Cardiac muscle cell (in vitro differentiated cells and primary cell): ENCODE measurements at regions not wholly inside any gene's neighbourhood (a gene's known extent, or its start where the extent isn't known, plus 50 kb on each side); places are given as distances from the start of the nearest gene placed in this dataset.
A peak's percentile ranks its signal among the peaks of the same experiment; 100 is the strongest.

ENCODE experiments used
- DNase-seq, 2 donors: peaks; one replicate each; pipeline versions ENCODE4 v3.0.0 to v3.0.0-alpha.2; 2010 to 2017; ENCODE audit warnings: low read depth in 1 of 2, low spot score in 1 of 2
- H3K27ac ChIP-seq: fragments of 200-600 bp; sonication (generic); 2 replicates; pipeline ENCODE4 v1.5.1; 2016
- H3K27me3 ChIP-seq: fragments of 200-600 bp; sonication (generic); 2 replicates; pipeline ENCODE4 v1.6.0; 2016; ENCODE audit warnings: control low read depth
- H3K36me3 ChIP-seq: fragments of 200-600 bp; sonication (generic); 2 replicates; pipeline ENCODE4 v1.5.1; 2016; ENCODE audit warnings: control low read depth
- H3K4me1 ChIP-seq: fragments of 200-600 bp; sonication (generic); 2 replicates; pipeline ENCODE4 v1.8.1; 2017; ENCODE audit warnings: low read depth, mild to moderate bottlenecking, mixed run types
- H3K4me3 ChIP-seq: fragments of 200-600 bp; sonication (generic); 2 replicates; pipeline ENCODE4 v1.5.1; 2016; ENCODE audit warnings: mild to moderate bottlenecking
- H3K9me3 ChIP-seq: fragments of 200-600 bp; sonication (generic); 2 replicates; pipeline ENCODE4 v1.5.1; 2017; ENCODE audit warnings: low read depth, mild to moderate bottlenecking, control low read depth
- CTCF ChIP-seq: IDR thresholded peaks from 2 replicates; pipeline ENCODE4 v1.5.1; 2012; ENCODE audit warnings: low read depth, mild to moderate bottlenecking, low read length

- Histone ChIP-seq H3K4me3 (no peak overlapping the region), H3K27ac (no peak overlapping the region), H3K27me3 (no peaks in the 10 kb centered on the region), H3K36me3 (no peaks in the 10 kb centered on the region), H3K4me1 (no peaks in the 10 kb centered on the region), H3K9me3 (no peaks in the 10 kb centered on the region)
- peak in 1 of 2 donors; percentile 8 for DNase-seq
- no peak for TF ChIP-seq CTCF
These were observed 504.9 kb downstream of the RAPGEF2 start for GRCh38 chr4:159607809-159608208.

- H3K36me3 ChIP-seq: no peaks in the 10 kb centered on the region
- H3K9me3 ChIP-seq: no peaks in the 10 kb centered on the region
- TF ChIP-seq CTCF: peak; percentile 7
- DNase-seq: peak in 1 of 2 donors; percentile 45
- H3K27ac ChIP-seq: no peak overlapping the region
- no peak overlapping the region for H3K4me3 ChIP-seq
- no peaks in the 10 kb centered on the region for H3K4me1 ChIP-seq
- H3K27me3 ChIP-seq: no peaks in the 10 kb centered on the region
These were observed 505.6 kb downstream of the RAPGEF2 start for GRCh38 chr4:159608436-159608835.

- Histone ChIP-seq H3K36me3 (no peaks in the 10 kb centered on the region), H3K4me1 (no peaks in the 10 kb centered on the region), H3K27me3 (no peaks in the 10 kb centered on the region), H3K27ac (no peak overlapping the region), H3K4me3 (no peak overlapping the region), H3K9me3 (no peaks in the 10 kb centered on the region)
- no peak for TF ChIP-seq CTCF
- no peak for DNase-seq
These were observed 529.2 kb downstream of the RAPGEF2 start for GRCh38 chr4:159632031-159632430.

GRCh38 chr4:159639671-159640323 is 536.9 kb downstream of the RAPGEF2 start:
- Histone ChIP-seq H3K36me3 (no peaks in the 10 kb centered on the region), H3K4me3 (no peak overlapping the region), H3K4me1 (no peaks in the 10 kb centered on the region), H3K9me3 (no peaks in the 10 kb centered on the region), H3K27me3 (no peaks in the 10 kb centered on the region), H3K27ac (no peak overlapping the region)
- no peak for TF ChIP-seq CTCF
- DNase-seq: no peak

GRCh38 chr4:159649237-159649636 is 546.4 kb downstream of the RAPGEF2 start:
- TF ChIP-seq CTCF: no peak
- no peak overlapping the region for H3K4me3 ChIP-seq
- no peak overlapping the region for H3K27ac ChIP-seq
- no peaks in the 10 kb centered on the region for H3K27me3 ChIP-seq
- no peaks in the 10 kb centered on the region for H3K9me3 ChIP-seq
- H3K36me3 ChIP-seq: no peaks in the 10 kb centered on the region
- no peaks in the 10 kb centered on the region for H3K4me1 ChIP-seq
- DNase-seq: no peak
